A549 (cell line): ENCODE measurements at regions not wholly inside any gene's neighbourhood (a gene's known extent, or its start where the extent isn't known, plus 50 kb on each side); places are given as distances from the start of the nearest gene placed in this dataset.

Experiments used
- ATAC-seq, 2 experiments: fragments of 200-7000 bp in 1 of 2; fragments of >200 bp in 1 of 2; cut with Nextera tagmentation in 1 of 2; cut with Tn5 transposase in 1 of 2; 3 replicates each; pipeline versions ENCODE4 v1.8.0 to v1.9.1; 2018 to 2020; ENCODE audit warnings: mild to moderate bottlenecking in 1 of 2, moderate library complexity in 1 of 2
- CTCF ChIA-PET: fragments of 300-600 bp; sonication (Branson Sonifier 250); formaldehyde crosslinking; extraction: SDS; loops from one replicate; lab custom pipeline; 2021; ENCODE audit warnings: antibody characterized with exemption, inconsistent platforms; lab: Yijun Ruan, JAX
- POLR2A ChIA-PET: fragments of 350-600 bp; formaldehyde crosslinking; extraction: SDS; loops from one replicate; lab custom pipeline; 2021; ENCODE audit warnings: antibody characterized with exemption, inconsistent platforms; lab: Yijun Ruan, JAX
- DNase-seq, 2 experiments: peaks; one replicate each; pipeline versions ENCODE4 v3.0.0 to v3.0.0-alpha.2; 2011 to 2016; ENCODE audit warnings: low read depth in 1 of 2, low spot score in 1 of 2
- FAIRE-seq: peaks from 2 replicates; lab custom pipeline; 2011; peaks lifted over from hg19 to GRCh38; lab: Jason Lieb, UNC
- H3K27ac ChIP-seq, 2 experiments: fragments of >200 bp; sonication (Bioruptor Twin); formaldehyde crosslinking; 3 replicates each; pipeline ENCODE4 v1.5.1; 2016 to 2017
- H3K4me1 ChIP-seq: fragments of >200 bp; sonication (Bioruptor Twin); formaldehyde crosslinking; 3 replicates; pipeline ENCODE4 v1.6.1; 2016
- H3K4me2 ChIP-seq: fragments of >200 bp; sonication (Bioruptor Twin); formaldehyde crosslinking; 3 replicates; pipeline ENCODE4 v1.6.1; 2016
- H3K4me3 ChIP-seq: fragments of >200 bp; sonication (Bioruptor Twin); formaldehyde crosslinking; 3 replicates; pipeline ENCODE4 v1.5.1; 2016
- H3K9me3 ChIP-seq: fragments of >200 bp; sonication (Bioruptor Twin); formaldehyde crosslinking; 3 replicates; pipeline ENCODE4 v1.6.1; 2016
- BCL3 ChIP-seq: fragments of >200 bp; sonication (Bioruptor Twin); formaldehyde crosslinking; IDR thresholded peaks from 3 replicates; pipeline ENCODE4 v1.6.1; 2016
- CBX2 ChIP-seq: fragments of 200-600 bp; sonication (generic); IDR thresholded peaks from 2 replicates; pipeline ENCODE4 v1.6.1; 2016; ENCODE audit warnings: low read depth, mild to moderate bottlenecking, borderline replicate concordance
- CTCF ChIP-seq: fragments of >200 bp; sonication (Bioruptor Twin); formaldehyde crosslinking; IDR thresholded peaks from 3 replicates; pipeline ENCODE4 v1.5.1; 2016
- E2F6 ChIP-seq: IDR thresholded peaks from 2 replicates; pipeline ENCODE4 v1.6.1; 2012; ENCODE audit warnings: low read depth, borderline replicate concordance
- EHMT2 ChIP-seq: fragments of 200-600 bp; sonication (generic); IDR thresholded peaks from 2 replicates; pipeline ENCODE4 v1.6.1; 2016; ENCODE audit warnings: antibody characterized with exemption, low read depth, mild to moderate bottlenecking, moderate library complexity
- ESRRA ChIP-seq: fragments of 150-350 bp; IDR thresholded peaks from 2 replicates; pipeline ENCODE4 v1.6.1; 2014; ENCODE audit warnings: mild to moderate bottlenecking, low read length, borderline replicate concordance
- FOXS1 ChIP-seq: fragments of 250-450 bp; sonication (Bioruptor Pico); IDR thresholded peaks from 2 replicates; pipeline ENCODE4 v1.5.0; 2020; ENCODE audit warnings: mild to moderate bottlenecking, moderate library complexity
- GATA3 ChIP-seq: IDR thresholded peaks from 2 replicates; pipeline ENCODE4 v1.6.1; 2012; ENCODE audit warnings: borderline replicate concordance
- HEYL ChIP-seq: fragments of 250-450 bp; sonication (Bioruptor Pico); IDR thresholded peaks from 2 replicates; pipeline ENCODE4 v1.8.0; 2021; ENCODE audit warnings: mild to moderate bottlenecking, moderate library complexity
- JUNB ChIP-seq: fragments of >200 bp; sonication (Bioruptor Twin); formaldehyde crosslinking; IDR thresholded peaks from 2 replicates; pipeline ENCODE4 v1.6.1; 2016
- KDM5A ChIP-seq: fragments of 200-600 bp; sonication (generic); IDR thresholded peaks from 2 replicates; pipeline ENCODE4 v1.6.1; 2016; ENCODE audit warnings: antibody characterized with exemption, mild to moderate bottlenecking
- MAFK ChIP-seq: fragments of 450-650 bp; IDR thresholded peaks from 2 replicates; pipeline ENCODE4 v1.6.1; 2014; ENCODE audit not compliant: partially characterized antibody
- MAZ ChIP-seq: fragments of 150-350 bp; IDR thresholded peaks from 2 replicates; pipeline ENCODE4 v1.6.1; 2014; ENCODE audit warnings: antibody characterized with exemption, low read depth, low read length, borderline replicate concordance
- MYC ChIP-seq: IDR thresholded peaks from 2 replicates; pipeline ENCODE4 v1.6.1; 2012; ENCODE audit warnings: mild to moderate bottlenecking, inconsistent platforms, low read length, improper control_type of control experiment, borderline replicate concordance
- NFE2L2 ChIP-seq: fragments of 150-350 bp; conservative IDR thresholded peaks from 2 replicates; pipeline ENCODE4 v1.6.1; 2014; ENCODE audit warnings: low read length
- NPAS2 ChIP-seq: fragments of 250-450 bp; sonication (Bioruptor Pico); IDR thresholded peaks from 2 replicates; pipeline ENCODE4 v1.8.0; 2022; ENCODE audit warnings: mild to moderate bottlenecking, moderate library complexity, borderline replicate concordance
- NR3C1 ChIP-seq: fragments of >200 bp; sonication (Bioruptor Twin); formaldehyde crosslinking; IDR thresholded peaks from 3 replicates; pipeline ENCODE4 v1.6.1; 2017
- RAD21 ChIP-seq, 2 experiments: fragments of >200 bp in 1 of 2; sonication (Bioruptor Twin) in 1 of 2; formaldehyde crosslinking in 1 of 2; IDR thresholded peaks in 1 of 2; conservative IDR thresholded peaks in 1 of 2; 2 replicates in 1 of 2; 3 replicates in 1 of 2; pipeline ENCODE4 v1.6.1; 2012 to 2018; ENCODE audit warnings: inconsistent platforms in 1 of 2
- RARB ChIP-seq: fragments of 250-450 bp; sonication (Bioruptor Pico); IDR thresholded peaks from 2 replicates; pipeline ENCODE4 v1.8.0; 2021; ENCODE audit warnings: mild to moderate bottlenecking, moderate library complexity
- RCOR1 ChIP-seq: fragments of 150-350 bp; IDR thresholded peaks from 2 replicates; pipeline ENCODE4 v1.6.1; 2014; ENCODE audit warnings: antibody characterized with exemption, low read length, low read depth
- SREBF2 ChIP-seq: fragments of 450-650 bp; IDR thresholded peaks from 2 replicates; pipeline ENCODE4 v1.6.1; 2014; ENCODE audit warnings: mild to moderate bottlenecking, moderate library complexity
- ZC3H11A ChIP-seq: fragments of 450-650 bp; IDR thresholded peaks from 2 replicates; pipeline ENCODE4 v1.6.1; 2014; ENCODE audit warnings: antibody characterized with exemption, mild to moderate bottlenecking
- ZSCAN20 ChIP-seq: fragments of 250-450 bp; sonication (Bioruptor Pico); IDR thresholded peaks from 2 replicates; pipeline ENCODE4 v1.8.0; 2022; ENCODE audit warnings: mild to moderate bottlenecking, moderate library complexity
- WGBS: methylation state at CpG from one replicate; pipeline ENCODE4 v1.1.6; 2017; ENCODE audit errors: missing lambda C conversion rate; 5-methylcytosine and 5-hydroxymethylcytosine counted together

GRCh38 chr5:2282893-2283292, 400.2 kb upstream of the IRX4 start (continued):
- TF ChIP-seq E2F6 = no peak
- no peak for TF ChIP-seq KDM5A

- ATAC-seq (no peak), DNase-seq (no peak)
- TF ChIP-seq MYC (no peak), JUNB (no peak), NFE2L2 (no peak), ZSCAN20 (no peak), RARB (CRISPR knock-in tag) (no peak), CBX2 (no peak), RCOR1 (no peak), ZC3H11A (no peak)
- TF ChIP-seq, all 56 proteins: peak for 0
- Histone ChIP-seq H3K27ac (no peak overlapping the region), H3K4me1 (no peaks in the 10 kb centered on the region), H3K4me2 (no peak overlapping the region), H3K4me3 (no peak overlapping the region), H3K9me3 (no peaks in the 10 kb centered on the region)
- CTCF ChIA-PET = no interaction called here
- POLR2A ChIA-PET = no interaction called here
- WGBS = 39% methylated on average over 6 of the region's 11 CpGs
- FAIRE-seq = no peak
Observed at GRCh38 chr5:2282034-2282690, 399.4 kb upstream of the IRX4 start.

- CTCF ChIA-PET = no interaction called here
- H3K4me3 ChIP-seq = no peak overlapping the region
- no peak for TF ChIP-seq MAZ
- no peak for TF ChIP-seq GATA3
- no peak for TF ChIP-seq BCL3
- TF ChIP-seq MAFK = no peak
- TF ChIP-seq FOXS1 (CRISPR knock-in tag) = no peak
- no peak for TF ChIP-seq RAD21 (conservative IDR thresholded peaks at IDR 0.05 in 1 of 2, IDR thresholded peaks at IDR 0.05 in 1 of 2)
- no peak for TF ChIP-seq HEYL (CRISPR knock-in tag)
- TF ChIP-seq NR3C1 = no peak
- no peak for TF ChIP-seq SREBF2
- no peak for TF ChIP-seq NFE2L2
- TF ChIP-seq JUNB = no peak
- no peak for TF ChIP-seq NPAS2
- TF ChIP-seq KDM5A = no peak
- no peak for TF ChIP-seq EHMT2
- no peak for TF ChIP-seq ESRRA
- TF ChIP-seq CTCF = no peak
- TF ChIP-seq, all 56 proteins: peak for 0
- Histone ChIP-seq H3K9me3 (no peaks in the 10 kb centered on the region), H3K4me2 (no peak overlapping the region), H3K4me1 (no peaks in the 10 kb centered on the region), H3K27ac (no peak overlapping the region)
- WGBS = 3% methylated on average over 3 of the region's 3 CpGs
- ATAC-seq (no peak), DNase-seq (no peak), FAIRE-seq (no peak)
- POLR2A ChIA-PET = no interaction called here
Observed at GRCh38 chr5:2281446-2281845, 398.7 kb upstream of the IRX4 start.
